ENCODE measurements at regions not wholly inside any gene's neighbourhood (a gene's known extent, or its start where the extent isn't known, plus 50 kb on each side); places are given as distances from the start of the nearest gene placed in this dataset.

DNA sequence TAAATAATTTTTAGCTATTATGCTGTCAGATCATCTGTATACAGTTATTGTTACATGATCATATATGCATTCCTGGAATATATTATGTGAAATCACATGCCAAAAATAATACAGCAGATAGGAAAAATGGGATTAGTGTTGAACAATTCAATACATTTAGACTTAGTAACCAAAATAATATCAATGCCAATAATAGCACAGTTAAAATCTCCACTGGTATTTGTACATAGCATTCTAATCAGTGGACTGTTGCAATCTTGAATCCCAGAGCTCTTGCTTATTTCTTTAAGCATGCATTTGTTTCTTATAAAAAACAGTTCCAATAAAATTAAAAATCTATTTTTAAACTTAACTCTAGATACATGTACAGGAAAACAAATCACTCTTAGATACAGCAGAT lies 2772.2 kb downstream of the PCDH9 start:
- no peak overlapping the region for H4K8ac ChIP-seq (replicated peaks; ENCODE audit: insufficient read length, low read depth, low read length)
- H2AFZ ChIP-seq (ENCODE audit: low read length): no peak overlapping the region
- H3K79me2 ChIP-seq (ENCODE audit: insufficient read depth, low read length): no peaks in the 10 kb centered on the region
- no peak overlapping the region for H3T11ph ChIP-seq (ENCODE audit: low read length)
- H3K23ac ChIP-seq (ENCODE audit: insufficient read length, low read depth, low read length): no peak overlapping the region
- no peak for DNase-seq
- no peaks in the 10 kb centered on the region for H3K9me3 ChIP-seq (ENCODE audit: control insufficient read depth, low read depth, low read length)
- H3K18ac ChIP-seq (ENCODE audit: insufficient read length, low read depth, low read length): no peak overlapping the region
- no peak overlapping the region for H3K27ac ChIP-seq (ENCODE audit: insufficient read length, low read depth, low read length)
- H2BK15ac ChIP-seq (ENCODE audit: low read depth, low read length): no peak overlapping the region
- no peak overlapping the region for H2BK120ac ChIP-seq (ENCODE audit: low read depth, low read length, poor library complexity, severe bottlenecking)
- Mint-ChIP-seq H3K4me3 (no peak overlapping the region), H3K4me1 (peaks cover 4 to 12% of the 10 kb centered on the region in 2 experiments), H3K27me3 (ENCODE audit: low read depth) (no peaks in the 10 kb centered on the region), H3K36me3 (ENCODE audit: insufficient read depth in 1 of 3, low read depth in 3 of 3) (no peaks in the 10 kb centered on the region; a peak in 1 of 7 replicates), H3K27ac (no peak overlapping the region), H3K9me3 (peaks cover 0 to 3% of the 10 kb centered on the region in 2 experiments; a peak in 1 of 5 replicates)
- no peak overlapping the region for H3K14ac ChIP-seq (ENCODE audit: insufficient read depth, low read length)
- H2AK5ac ChIP-seq (ENCODE audit: insufficient read length, low read length): no peak overlapping the region
- H3K56ac ChIP-seq (ENCODE audit: insufficient read length, low read depth, low read length): no peak overlapping the region
- no peak overlapping the region for H2BK20ac ChIP-seq (ENCODE audit: low read depth, low read length, poor library complexity, severe bottlenecking)
- TF ChIP-seq, protein P1, sequence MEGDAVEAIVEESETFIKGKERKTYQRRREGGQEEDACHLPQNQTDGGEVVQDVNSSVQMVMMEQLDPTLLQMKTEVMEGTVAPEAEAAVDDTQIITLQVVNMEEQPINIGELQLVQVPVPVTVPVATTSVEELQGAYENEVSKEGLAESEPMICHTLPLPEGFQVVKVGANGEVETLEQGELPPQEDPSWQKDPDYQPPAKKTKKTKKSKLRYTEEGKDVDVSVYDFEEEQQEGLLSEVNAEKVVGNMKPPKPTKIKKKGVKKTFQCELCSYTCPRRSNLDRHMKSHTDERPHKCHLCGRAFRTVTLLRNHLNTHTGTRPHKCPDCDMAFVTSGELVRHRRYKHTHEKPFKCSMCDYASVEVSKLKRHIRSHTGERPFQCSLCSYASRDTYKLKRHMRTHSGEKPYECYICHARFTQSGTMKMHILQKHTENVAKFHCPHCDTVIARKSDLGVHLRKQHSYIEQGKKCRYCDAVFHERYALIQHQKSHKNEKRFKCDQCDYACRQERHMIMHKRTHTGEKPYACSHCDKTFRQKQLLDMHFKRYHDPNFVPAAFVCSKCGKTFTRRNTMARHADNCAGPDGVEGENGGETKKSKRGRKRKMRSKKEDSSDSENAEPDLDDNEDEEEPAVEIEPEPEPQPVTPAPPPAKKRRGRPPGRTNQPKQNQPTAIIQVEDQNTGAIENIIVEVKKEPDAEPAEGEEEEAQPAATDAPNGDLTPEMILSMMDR (conservative IDR thresholded peaks at IDR 0.05): no peak
- peaks cover under 1% of the 10 kb centered on the region for H3K23me2 ChIP-seq (ENCODE audit: insufficient read length, low read depth, low read length, poor library complexity, severe bottlenecking)
- H4K91ac ChIP-seq (ENCODE audit: insufficient read length, low read depth, low read length): no peak overlapping the region
- H3K9ac ChIP-seq (ENCODE audit: extremely low read depth, insufficient read length, low read length): no peak overlapping the region
- no peak overlapping the region for H3K4me2 ChIP-seq (ENCODE audit: insufficient read depth, insufficient read length, low read length)
- no peak overlapping the region for H2BK5ac ChIP-seq (ENCODE audit: insufficient read length, low read length)
- no peaks in the 10 kb centered on the region for H3K79me1 ChIP-seq (ENCODE audit: insufficient read depth, low read depth, low read length, poor library complexity, severe bottlenecking)
- no peak overlapping the region for H4K5ac ChIP-seq (ENCODE audit: insufficient read length, low read depth, low read length)
- no peaks in the 10 kb centered on the region for H3K27me3 ChIP-seq (ENCODE audit: insufficient read depth, low read length)
- H3K4ac ChIP-seq (ENCODE audit: low read depth, low read length): no peak overlapping the region
- H2BK12ac ChIP-seq (ENCODE audit: insufficient read length, low read depth, low read length): no peak overlapping the region
- H3K4me1 ChIP-seq (ENCODE audit: insufficient read depth, low read length): no peaks in the 10 kb centered on the region
- no peaks in the 10 kb centered on the region for H4K20me1 ChIP-seq (ENCODE audit: control insufficient read depth, insufficient read depth, insufficient read length)
